ENCODE measurements at regions not wholly inside any gene's neighbourhood (a gene's known extent, or its start where the extent isn't known, plus 50 kb on each side); places are given as distances from the start of the nearest gene placed in this dataset.

GRCh38 chr1:47569681-47570470, 132.0 kb downstream of the FOXD2 start:
- Mint-ChIP-seq H3K27ac (no peak overlapping the region), H3K4me1 (no peaks in the 10 kb centered on the region), H3K36me3 (no peaks in the 10 kb centered on the region), H3K4me3 (no peak overlapping the region), H3K9me3 (no peaks in the 10 kb centered on the region), H3K27me3 (ENCODE audit: low read depth in 2 of 2) (peaks cover 7% of the 10 kb centered on the region in 2 donors)
- H3K36me3 ChIP-seq (ENCODE audit: control insufficient read depth, insufficient read depth, low read length), result no peaks in the 10 kb centered on the region
- no peaks in the 10 kb centered on the region for H3K4me1 ChIP-seq (ENCODE audit: control insufficient read depth, insufficient read depth, low read length)
- no peak for ATAC-seq
- no peak overlapping the region for H3K4me3 ChIP-seq (ENCODE audit: low read length)
- DNase-seq, result no peak
- H3K9me3 ChIP-seq (ENCODE audit: control insufficient read depth, insufficient read depth, low read length), result no peaks in the 10 kb centered on the region
- no peak overlapping the region for H3K27ac ChIP-seq (ENCODE audit: low read length)
- no peak for TF ChIP-seq CTCF (IDR thresholded peaks at IDR 0.05)
- H3K27me3 ChIP-seq (ENCODE audit: control insufficient read depth, insufficient read depth, low read length), result no peaks in the 10 kb centered on the region
- WGBS (ENCODE audit: insufficient coverage), result 62% methylated on average over 9 of the region's 9 CpGs
- intact Hi-C loops (cut with micrococcal nuclease), result no loop called here

GRCh38 chr1:47571161-47571560, 133.3 kb downstream of the FOXD2 start:
- ATAC-seq (no peak), DNase-seq (no peak)
- Histone ChIP-seq H3K4me3 (ENCODE audit: low read length) (no peak overlapping the region), H3K27me3 (ENCODE audit: control insufficient read depth, insufficient read depth, low read length) (no peaks in the 10 kb centered on the region), H3K36me3 (ENCODE audit: control insufficient read depth, insufficient read depth, low read length) (no peaks in the 10 kb centered on the region), H3K27ac (ENCODE audit: low read length) (no peak overlapping the region), H3K4me1 (ENCODE audit: control insufficient read depth, insufficient read depth, low read length) (no peaks in the 10 kb centered on the region), H3K9me3 (ENCODE audit: control insufficient read depth, insufficient read depth, low read length) (no peaks in the 10 kb centered on the region)
- Mint-ChIP-seq H3K27ac (no peak overlapping the region), H3K4me3 (no peak overlapping the region), H3K4me1 (no peaks in the 10 kb centered on the region), H3K27me3 (ENCODE audit: low read depth in 2 of 2) (peaks cover 7% of the 10 kb centered on the region in 2 donors), H3K9me3 (no peaks in the 10 kb centered on the region), H3K36me3 (no peaks in the 10 kb centered on the region)
- intact Hi-C loops (cut with micrococcal nuclease), result no loop called here
- no peak for TF ChIP-seq CTCF (IDR thresholded peaks at IDR 0.05)
- 80% methylated on average over 4 of the region's 5 CpGs for WGBS (ENCODE audit: insufficient coverage)

GRCh38 chr1:47571952-47572351, 134.1 kb downstream of the FOXD2 start:
- Histone ChIP-seq H3K27ac (ENCODE audit: low read length) (no peak overlapping the region), H3K36me3 (ENCODE audit: control insufficient read depth, insufficient read depth, low read length) (no peaks in the 10 kb centered on the region), H3K9me3 (ENCODE audit: control insufficient read depth, insufficient read depth, low read length) (no peaks in the 10 kb centered on the region), H3K4me1 (ENCODE audit: control insufficient read depth, insufficient read depth, low read length) (no peaks in the 10 kb centered on the region), H3K27me3 (ENCODE audit: control insufficient read depth, insufficient read depth, low read length) (no peaks in the 10 kb centered on the region), H3K4me3 (ENCODE audit: low read length) (no peak overlapping the region)
- WGBS (ENCODE audit: insufficient coverage), result 92% methylated on average over 2 of the region's 2 CpGs
- Mint-ChIP-seq H3K36me3 (no peaks in the 10 kb centered on the region), H3K27me3 (ENCODE audit: low read depth in 2 of 2) (peaks cover 7% of the 10 kb centered on the region in 2 donors), H3K4me1 (no peaks in the 10 kb centered on the region), H3K27ac (no peak overlapping the region), H3K9me3 (no peaks in the 10 kb centered on the region), H3K4me3 (no peak overlapping the region)
- DNase-seq, result no peak
- no peak for TF ChIP-seq CTCF (IDR thresholded peaks at IDR 0.05)
- no peak for ATAC-seq
- intact Hi-C loops (cut with micrococcal nuclease), result no loop called here
